ENCODE measurements at regions not wholly inside any gene's neighbourhood (a gene's known extent, or its start where the extent isn't known, plus 50 kb on each side); places are given as distances from the start of the nearest gene placed in this dataset.

- FAIRE-seq: no peak
- no peak overlapping the region for H4K91ac ChIP-seq (replicated peaks; ENCODE audit: insufficient read length, low read length)
- no peak overlapping the region for H3K4me3 ChIP-seq (ENCODE audit: extremely low read depth in 1 of 4, insufficient read depth in 2 of 4, low read depth in 3 of 4, low read length in 4 of 4)
- H2AK5ac ChIP-seq (ENCODE audit: low read depth, low read length): no peak overlapping the region
- H3K27ac ChIP-seq (ENCODE audit: low read depth, low read length): no peak overlapping the region
- no peaks in the 10 kb centered on the region for H3K27me3 ChIP-seq (replicated peaks in 1 of 4; ENCODE audit: control insufficient read depth in 3 of 4, extremely low read depth in 1 of 4, insufficient read depth in 3 of 4, low read length in 3 of 4)
- H3K4ac ChIP-seq (replicated peaks; ENCODE audit: insufficient read length, low read depth, low read length): no peak overlapping the region
- TF ChIP-seq SP4 (IDR thresholded peaks at IDR 0.05; ENCODE audit: low read length): no peak
- no peak for TF ChIP-seq CHD1 (IDR thresholded peaks at IDR 0.05; ENCODE audit: low read depth, low read length)
- no peak for TF ChIP-seq JUND (IDR thresholded peaks at IDR 0.05; ENCODE audit: low read length)
- no peak for TF ChIP-seq BACH1 (IDR thresholded peaks at IDR 0.05; ENCODE audit: low read length)
- no peak for TF ChIP-seq CREB1 (IDR thresholded peaks at IDR 0.05)
- TF ChIP-seq GABPA (IDR thresholded peaks at IDR 0.05; ENCODE audit: borderline replicate concordance, insufficient read depth, low read length): no peak
- no peak for TF ChIP-seq JUN (IDR thresholded peaks at IDR 0.05; ENCODE audit: low read depth, low read length)
- no peak for TF ChIP-seq MAX (IDR thresholded peaks at IDR 0.05)
- no peak for TF ChIP-seq SRF (IDR thresholded peaks at IDR 0.05; ENCODE audit: low read depth, low read length)
- TF ChIP-seq SUZ12 (IDR thresholded peaks at IDR 0.05; ENCODE audit: low read length): no peak
- TF ChIP-seq TEAD4 (IDR thresholded peaks at IDR 0.05; ENCODE audit: low read depth, low read length): no peak
- no peak for TF ChIP-seq HDAC2 (IDR thresholded peaks at IDR 0.05; ENCODE audit: borderline replicate concordance in 1 of 2, low read depth in 2 of 2, low read length in 2 of 2)
- H3K9me3 ChIP-seq (ENCODE audit: insufficient read depth in 2 of 2, low read depth in 1 of 2, low read length in 1 of 2): no peaks in the 10 kb centered on the region
- no peak overlapping the region for H2BK5ac ChIP-seq (ENCODE audit: low read depth, low read length)
- ChIA-PET CTCF (ENCODE audit: partially characterized antibody) (interaction anchor here (1.1 kb wide), 1 partner anchor 10 kb away, joined by 3 read pairs; no protein-coding TSS in a partner anchor), POLR2A (ENCODE audit: partially characterized antibody) (no interaction called here)
- no peak overlapping the region for H4K5ac ChIP-seq (ENCODE audit: insufficient read length, low read depth, low read length)
- no peak overlapping the region for H2BK12ac ChIP-seq (ENCODE audit: low read depth, low read length)
- no peaks in the 10 kb centered on the region for H3K36me3 ChIP-seq (ENCODE audit: control insufficient read depth in 2 of 4, insufficient read depth in 4 of 4, low read length in 3 of 4)
- 93% methylated on average over 4 of the region's 4 CpGs; no CpG with 5 or more reads in 1 of the 2 experiments for whole genome bisulfite sequencing, 2 experiments (ENCODE audit: extremely low coverage in 1 of 2, insufficient coverage in 1 of 2, insufficient read length in 1 of 2, insufficient replicate concordance in 2 of 2, low coverage in 1 of 2, low lambda C conversion rate in 2 of 2, missing lambda C conversion rate in 1 of 2)
- no peak overlapping the region for H2BK15ac ChIP-seq (ENCODE audit: low read length)
- H3K14ac ChIP-seq (ENCODE audit: insufficient read length): no peak overlapping the region
- no peak overlapping the region for H3K23ac ChIP-seq (ENCODE audit: insufficient read length)
- no peak overlapping the region for H4K8ac ChIP-seq (ENCODE audit: extremely low read depth, insufficient read depth, low read length)
- no peaks in the 10 kb centered on the region for H3K23me2 ChIP-seq (ENCODE audit: low read depth, low read length)
- H4K20me1 ChIP-seq (replicated peaks in 1 of 2; ENCODE audit: control insufficient read depth in 1 of 2, insufficient read depth in 2 of 2, low read length in 2 of 2): no peaks in the 10 kb centered on the region
- DNase-seq (ENCODE audit: low read depth in 1 of 2, low spot score in 2 of 2): no peak
- H3K4me1 ChIP-seq (replicated peaks in 1 of 4; ENCODE audit: control insufficient read depth in 3 of 4, insufficient read depth in 4 of 4, low read length in 3 of 4): no peaks in the 10 kb centered on the region
- no peak overlapping the region for H3K4me2 ChIP-seq (ENCODE audit: insufficient read depth in 1 of 2, low read depth in 2 of 2, low read length in 2 of 2)
- H3K56ac ChIP-seq (replicated peaks; ENCODE audit: insufficient read length, low read depth, low read length): no peak overlapping the region
- H2BK20ac ChIP-seq (ENCODE audit: low read length): no peak overlapping the region
- H3K9ac ChIP-seq (replicated peaks in 1 of 4; ENCODE audit: extremely low read depth in 1 of 4, low read depth in 3 of 4, low read length in 3 of 4): no peak overlapping the region
- H3K79me2 ChIP-seq (ENCODE audit: control insufficient read depth in 1 of 2, insufficient read depth in 2 of 2, low read length in 2 of 2): no peaks in the 10 kb centered on the region
- H2AFZ ChIP-seq (ENCODE audit: low read length): no peak overlapping the region
- no peak overlapping the region for H3K18ac ChIP-seq (ENCODE audit: extremely low read depth, low read length)
- no peak overlapping the region for H2BK120ac ChIP-seq (replicated peaks; ENCODE audit: low read depth, low read length)
- no peaks in the 10 kb centered on the region for H3K79me1 ChIP-seq (ENCODE audit: low read depth, low read length)
Measured at GRCh38 chr4:11297201-11297600, 131.5 kb downstream of the HS3ST1 start.

Measured in H1 (cell line).